ENCODE measurements at regions not wholly inside any gene's neighbourhood (a gene's known extent, or its start where the extent isn't known, plus 50 kb on each side); places are given as distances from the start of the nearest gene placed in this dataset.

DNA sequence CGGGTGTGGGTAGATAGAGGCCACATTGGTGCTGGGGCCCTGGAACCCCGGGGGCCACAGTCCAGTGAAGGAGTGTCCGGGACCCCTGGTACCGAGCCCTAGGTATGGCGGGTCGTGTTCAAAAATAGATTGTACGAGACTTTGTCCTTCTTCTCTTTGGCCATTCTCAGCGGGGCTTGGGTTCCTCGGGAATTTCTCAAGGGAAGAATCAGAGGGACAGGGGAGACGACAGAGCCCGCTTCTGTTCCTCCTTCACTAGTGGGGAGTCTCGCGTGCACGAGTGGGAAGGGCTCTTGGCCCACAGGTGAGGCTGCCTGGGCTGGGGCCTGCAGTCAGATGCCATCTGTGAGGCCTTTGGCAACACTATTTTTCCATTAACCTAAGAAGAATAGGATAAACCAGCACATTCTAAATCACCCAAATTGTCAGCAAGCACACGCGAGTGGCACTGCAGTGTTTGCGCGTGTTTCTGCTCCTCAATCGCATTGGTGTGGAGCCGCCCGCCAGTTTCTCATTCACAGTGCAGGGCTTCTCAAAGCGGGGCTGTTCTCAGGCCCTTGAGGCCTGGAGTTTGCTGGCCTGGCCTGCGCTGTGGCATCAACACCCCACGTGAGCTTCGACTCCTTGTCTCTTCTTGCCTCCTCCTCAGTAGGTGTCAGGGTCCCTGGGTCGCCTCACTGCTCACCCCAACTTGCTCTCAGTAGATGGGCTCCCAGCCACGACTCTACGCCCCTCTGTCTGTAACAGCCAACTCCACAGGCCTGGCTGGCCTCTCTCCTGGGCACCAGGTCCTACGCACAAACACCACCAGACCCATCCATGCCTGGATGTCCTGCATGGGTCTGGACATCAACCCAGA, 187.6 kb upstream of the SHH start:
- DNase-seq = no peak

DNA sequence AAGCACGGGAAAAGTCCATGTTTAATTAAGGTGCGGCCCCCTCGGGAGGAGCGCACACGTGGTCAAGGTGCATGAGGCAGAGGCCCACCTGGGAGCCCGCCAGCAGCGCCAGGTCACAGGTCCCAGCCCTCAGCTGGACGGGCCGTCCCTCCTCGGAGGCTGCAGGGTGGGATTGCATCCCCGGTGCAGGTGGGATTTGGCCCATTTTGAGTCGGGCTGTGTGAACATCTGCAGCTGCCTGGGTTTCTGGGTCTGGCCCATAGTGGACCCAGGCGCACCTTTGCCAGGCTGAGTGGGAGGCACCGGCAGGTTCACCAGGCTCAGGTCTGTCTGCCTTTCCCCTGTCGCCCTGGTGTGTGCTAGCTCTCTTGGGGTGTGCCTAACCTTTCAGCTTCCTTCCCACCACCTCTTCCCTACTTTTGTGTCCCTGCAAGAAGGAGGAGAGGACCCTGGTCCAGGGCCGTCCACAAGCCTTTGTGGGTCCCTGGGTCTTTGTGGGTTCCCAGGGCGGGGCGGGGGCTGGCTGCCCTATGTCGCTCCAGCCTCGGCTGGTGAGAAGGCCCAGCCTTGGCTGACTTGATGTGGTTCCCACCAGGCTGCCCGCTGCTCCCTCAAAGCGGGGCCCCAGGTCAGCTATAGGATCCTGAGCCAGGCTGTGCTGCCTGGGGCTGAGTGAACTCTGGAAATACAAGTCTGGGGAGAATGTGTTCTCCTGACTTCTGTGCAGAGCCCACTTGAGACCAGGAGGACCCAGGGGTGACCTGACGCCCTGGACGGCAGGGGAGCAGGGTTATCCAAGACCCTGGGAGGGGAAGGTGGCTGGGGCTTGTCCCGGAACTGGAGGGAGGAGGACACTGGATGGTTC, 186.7 kb upstream of the SHH start:
- no peak for DNase-seq

DNA sequence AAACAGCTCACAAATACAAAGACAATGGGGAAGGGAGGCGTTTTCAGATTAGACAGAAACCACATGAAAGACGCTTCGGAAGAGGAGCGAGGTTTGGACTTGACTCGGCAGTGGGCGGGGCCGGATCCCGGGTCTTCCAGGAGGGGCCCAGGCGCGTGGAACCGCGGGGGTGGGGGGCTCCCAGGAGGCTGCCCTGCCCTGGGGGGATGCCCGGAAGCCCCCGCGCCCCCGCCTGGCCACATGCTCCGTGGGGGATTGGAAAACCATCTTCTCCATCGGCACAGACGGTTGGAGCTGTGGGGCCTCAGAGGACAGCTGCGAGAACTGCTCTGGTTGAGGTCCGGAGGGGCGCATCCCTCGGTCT, 186.0 kb upstream of the SHH start:
- peak; percentile 48 for DNase-seq

DNA sequence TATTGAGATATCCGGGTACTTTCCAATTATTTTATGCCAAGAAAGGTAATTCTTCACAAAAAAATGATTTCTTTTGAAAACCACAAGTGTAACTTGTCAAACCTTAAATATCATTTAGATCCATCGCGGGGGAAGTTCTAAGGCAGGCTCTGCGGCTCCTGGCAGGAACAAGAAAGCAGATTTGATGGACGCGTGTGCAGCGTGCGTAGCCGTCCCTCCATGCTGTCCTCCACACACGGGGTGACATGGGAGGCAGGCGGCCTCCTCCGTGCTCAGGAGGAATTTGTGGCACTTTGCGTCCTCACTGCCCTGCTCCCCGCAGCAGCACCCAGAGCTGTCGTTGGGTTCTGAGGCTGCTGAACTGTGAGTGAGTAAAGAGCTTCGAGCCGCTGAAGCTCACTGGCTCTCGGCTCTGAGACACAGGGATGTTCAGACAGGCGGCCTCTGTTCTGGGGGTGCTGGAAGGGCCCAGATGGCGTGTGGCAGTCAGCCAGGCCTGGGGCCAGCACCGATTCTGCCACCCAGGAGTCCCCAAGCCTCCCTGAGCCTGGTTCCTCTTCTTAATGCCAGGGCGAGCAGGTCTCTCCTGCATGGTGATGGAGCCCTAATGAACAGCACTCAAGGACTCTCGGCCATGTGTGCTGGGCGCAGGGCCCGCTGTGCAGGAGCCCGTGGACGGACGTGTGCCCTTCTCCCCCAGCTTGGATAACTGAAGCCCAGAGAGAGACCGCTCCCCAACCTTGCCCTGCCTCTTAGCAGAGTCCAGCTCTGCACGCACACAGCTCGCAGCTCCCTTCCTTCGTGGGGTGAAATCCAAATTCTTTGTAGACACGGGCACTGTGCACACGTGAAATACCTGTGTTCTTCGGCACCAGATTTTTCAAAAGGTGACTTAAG, 185.4 kb upstream of the SHH start:
- DNase-seq = no peak

DNA sequence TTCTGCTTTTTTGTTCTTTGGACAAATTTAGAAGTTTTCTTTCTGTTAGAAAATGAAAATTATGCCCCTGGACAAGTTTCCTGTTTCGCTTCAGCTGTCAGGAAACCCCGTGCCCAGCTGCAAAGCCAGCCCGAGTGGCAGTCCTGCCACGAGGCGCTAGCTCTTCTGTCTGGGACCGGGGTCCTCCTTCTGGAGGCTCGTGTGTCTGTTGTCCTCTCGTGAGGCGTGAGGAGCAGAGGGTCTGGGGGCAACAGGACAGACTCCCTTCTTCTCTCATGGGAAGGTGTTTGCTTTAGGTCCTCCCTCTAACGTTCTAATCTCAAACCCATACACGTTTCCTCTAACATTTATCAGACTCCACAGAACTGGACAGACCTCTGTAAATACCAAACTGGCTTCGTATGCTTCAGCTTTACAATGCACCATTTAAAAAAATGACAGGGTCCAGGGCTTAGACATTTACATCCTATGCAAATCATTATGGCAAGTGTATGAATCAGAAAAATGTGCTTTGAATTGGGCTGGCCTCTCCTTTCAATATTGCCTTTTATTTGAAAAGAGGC, 184.5 kb upstream of the SHH start:
- DNase-seq = no peak

DNA sequence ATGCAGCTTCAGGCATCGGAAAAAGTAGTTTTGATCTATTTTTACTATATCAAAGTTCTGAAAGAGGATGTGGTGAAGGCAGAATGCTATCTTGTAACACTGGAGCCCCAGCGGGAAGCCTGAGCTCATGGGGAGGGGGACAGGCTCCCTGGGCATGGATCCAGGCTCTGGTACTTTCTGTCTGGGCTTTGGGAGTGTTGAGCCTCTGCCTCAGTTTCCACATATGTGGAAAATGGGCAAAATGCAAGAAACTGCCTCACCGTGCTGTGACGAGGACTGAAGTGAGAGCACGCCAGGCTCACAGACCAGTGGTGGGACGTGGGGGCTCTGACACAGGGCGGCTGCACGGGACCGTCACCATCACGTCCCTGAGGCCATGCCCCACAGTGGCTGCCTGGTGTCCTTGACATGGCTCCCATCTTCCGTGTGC, 182.9 kb upstream of the SHH start:
- no peak for DNase-seq

DNA sequence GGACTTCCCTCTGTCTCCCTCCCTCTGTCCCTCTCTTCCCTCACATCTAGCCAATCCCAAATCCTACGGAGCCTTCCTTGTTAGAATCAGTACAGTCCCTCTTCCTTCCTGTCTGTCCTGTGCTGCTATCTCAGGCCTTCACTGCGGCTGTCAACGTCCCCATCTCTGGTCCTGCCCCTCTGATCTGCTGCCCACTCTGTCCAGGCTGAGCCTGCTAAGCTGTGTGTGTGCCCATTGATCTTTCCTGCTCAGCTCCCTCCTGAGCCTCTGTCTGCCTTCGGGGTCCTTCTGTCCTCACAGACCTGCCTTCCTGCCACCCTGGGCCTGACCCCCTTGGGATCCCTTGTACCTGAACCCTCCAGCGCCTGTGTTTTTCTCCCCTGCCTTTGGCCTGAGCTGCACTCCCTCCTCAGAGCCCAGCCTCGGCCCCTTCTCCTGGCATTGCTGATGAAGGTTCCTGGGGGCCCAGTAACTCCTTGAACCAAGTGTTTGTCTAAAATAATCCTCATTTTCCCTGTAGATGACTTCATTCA, 182.1 kb upstream of the SHH start:
- DNase-seq = no peak

DNA sequence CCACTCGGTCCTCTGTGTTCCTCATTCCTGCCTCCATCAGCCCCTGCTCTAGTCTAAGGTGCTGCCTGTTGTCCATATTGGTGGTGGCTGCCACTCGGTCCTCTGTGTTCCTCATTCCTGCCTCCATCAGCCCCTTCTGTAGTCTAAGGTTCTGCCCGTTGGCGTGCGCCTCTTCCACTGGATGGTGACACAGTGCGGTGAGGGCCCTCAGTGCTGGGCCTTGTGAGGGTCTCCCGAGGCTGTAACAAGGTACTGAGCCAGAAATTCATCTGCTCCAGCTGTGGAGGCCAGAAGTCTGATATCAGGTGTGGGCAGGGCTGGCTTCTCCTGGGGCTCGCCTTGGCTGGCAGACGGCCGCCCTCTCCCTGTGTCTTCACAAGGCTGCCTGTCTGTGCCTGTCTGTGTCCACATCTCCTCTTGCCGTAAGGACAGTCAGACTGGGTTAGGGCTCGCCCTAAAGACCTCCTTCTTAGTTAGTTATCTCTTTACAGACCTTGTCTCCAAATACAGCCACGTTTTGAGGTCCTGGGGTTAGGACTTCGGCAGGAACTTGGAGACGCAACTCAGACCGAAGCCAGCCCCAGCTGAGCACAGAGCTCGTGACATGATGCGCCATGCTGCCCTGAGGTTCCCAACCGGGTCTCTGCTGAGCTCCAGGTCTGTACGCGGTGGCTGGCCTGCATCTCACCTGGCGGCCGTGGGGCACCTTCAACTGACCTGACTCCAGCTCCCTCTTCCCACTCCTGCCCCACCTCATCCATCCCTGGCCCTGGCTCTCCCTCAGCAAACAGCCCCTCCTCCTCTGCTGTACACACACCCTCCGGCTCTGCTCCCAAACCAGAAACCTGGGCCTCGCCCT, 181.4 kb upstream of the SHH start:
- DNase-seq = no peak

DNA sequence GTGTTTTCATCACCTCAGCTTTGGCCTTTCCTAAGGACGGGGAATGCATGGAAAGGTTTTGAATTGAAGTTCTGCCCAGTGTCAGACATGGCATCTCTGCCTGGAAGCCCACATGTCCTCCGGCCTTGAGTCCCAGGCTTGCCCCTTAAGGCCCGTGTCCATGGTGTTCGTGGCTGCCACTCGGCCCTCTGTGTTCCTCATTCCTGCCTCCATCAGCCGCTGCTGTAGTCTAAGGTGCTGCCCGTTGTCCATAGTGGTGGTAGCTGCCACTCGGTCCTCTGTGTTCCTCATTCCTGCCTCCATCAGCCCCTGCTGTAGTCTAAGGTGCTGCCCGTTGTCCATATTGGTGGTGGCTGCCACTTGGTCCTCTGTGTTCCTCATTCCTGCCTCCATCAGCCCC, 180.7 kb upstream of the SHH start:
- DNase-seq = no peak

DNA sequence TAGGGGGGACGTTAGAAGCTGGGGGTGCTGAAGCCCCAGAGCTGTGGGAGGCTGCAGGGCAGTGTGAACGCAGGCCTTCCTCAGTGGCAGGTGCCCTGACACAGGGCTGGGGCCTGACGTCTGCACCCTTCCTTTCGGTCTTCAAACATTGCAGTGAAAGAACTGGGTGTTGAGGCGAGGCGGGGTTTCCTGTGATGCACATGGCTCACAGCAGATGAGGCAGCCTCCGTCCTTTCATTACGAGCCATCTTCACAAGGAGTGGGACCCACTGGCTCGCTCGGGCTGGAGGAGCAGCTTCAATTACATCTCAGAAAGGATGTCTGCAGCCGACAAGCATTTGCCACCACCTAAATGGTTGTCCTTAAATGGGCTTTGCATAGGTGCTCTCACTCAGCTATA, 180.3 kb upstream of the SHH start:
- DNase-seq = no peak

DNA sequence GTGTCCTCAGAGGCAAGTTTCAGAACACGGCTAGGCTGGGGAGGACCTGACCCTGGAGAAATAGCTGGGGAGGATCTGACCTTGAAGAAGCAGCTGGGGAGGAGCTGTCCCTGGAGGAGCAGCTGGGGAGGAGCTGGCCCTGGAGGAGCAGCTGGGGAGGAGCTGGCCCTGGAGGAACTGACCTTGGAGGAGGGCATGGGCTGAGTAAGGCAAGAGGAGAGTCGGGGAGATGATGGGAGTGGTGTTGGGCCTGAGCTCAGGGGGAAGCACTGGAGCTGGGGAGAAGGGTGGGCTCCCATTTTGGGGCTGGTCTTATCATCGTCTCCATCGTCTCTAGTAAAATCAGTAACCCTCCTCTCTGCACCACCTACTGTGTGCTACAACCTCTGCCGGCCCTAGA, 179.8 kb upstream of the SHH start:
- no peak for DNase-seq

DNA sequence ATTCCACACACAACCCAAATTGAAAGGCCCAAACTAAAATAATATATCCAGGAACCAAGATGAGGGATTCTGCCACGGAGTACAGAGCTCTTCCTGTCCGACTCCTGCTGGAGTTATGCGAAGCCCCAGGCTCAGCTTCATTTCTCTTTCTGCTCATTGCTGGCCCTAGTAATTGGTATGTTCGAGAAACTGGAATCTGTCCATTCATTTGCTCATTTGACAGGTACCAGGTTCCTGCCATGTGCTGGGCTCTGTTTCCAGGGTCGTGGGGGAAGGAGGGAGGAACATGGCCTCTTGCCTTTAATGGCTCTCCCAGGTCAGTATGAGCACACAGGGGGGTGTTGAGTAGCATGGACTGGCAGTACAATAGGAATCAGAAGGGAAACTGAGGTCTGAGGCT, 179.2 kb upstream of the SHH start:
- DNase-seq = no peak

DNA sequence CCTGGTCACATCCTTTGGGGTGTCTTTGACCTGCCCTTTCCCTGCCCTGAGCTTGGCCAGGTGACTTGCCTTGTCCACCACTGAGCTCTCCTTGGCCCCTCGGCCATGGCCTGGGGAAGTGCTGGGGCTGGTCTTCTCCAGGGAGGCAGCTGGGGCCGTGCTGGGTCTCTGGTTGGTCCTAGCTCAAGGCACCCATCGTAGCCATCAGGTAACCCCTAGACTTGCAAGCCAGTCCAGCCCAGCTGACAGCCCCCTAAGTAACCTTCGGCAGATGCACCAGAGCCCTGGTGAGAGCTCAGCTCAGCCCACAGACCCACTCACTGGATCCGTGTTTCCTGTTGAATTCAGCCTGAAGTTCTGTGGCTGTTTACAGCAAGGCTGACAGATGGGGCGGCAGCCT, 176.2 kb upstream of the SHH start:
- DNase-seq = no peak

DNA sequence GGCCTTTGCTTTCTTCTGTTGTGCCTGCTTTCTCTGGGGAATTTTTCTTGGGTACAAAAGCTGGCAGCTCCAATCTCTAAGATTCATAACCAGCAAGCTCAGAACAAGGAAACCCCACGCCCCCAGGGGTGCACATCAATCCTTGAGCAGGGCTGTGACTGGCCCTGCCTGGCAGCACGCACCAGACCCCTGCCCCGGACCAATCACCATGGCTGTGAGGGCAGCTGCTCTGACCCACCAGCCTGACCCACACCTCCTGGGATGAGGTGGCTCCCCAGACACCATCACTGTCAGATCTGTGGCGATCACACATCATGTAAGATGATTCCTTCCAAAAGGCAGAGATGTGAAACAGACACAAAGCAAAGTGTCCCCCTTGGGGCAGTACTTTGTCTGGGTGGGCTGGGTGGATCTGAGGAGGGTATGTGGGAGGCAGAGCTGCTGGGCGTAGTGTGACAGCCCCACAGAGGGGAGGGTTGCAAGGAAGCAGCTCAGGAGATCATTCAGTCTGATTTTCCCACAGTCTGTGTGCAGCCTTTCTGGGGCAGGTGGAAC, 175.5 kb upstream of the SHH start:
- no peak for DNase-seq

DNA sequence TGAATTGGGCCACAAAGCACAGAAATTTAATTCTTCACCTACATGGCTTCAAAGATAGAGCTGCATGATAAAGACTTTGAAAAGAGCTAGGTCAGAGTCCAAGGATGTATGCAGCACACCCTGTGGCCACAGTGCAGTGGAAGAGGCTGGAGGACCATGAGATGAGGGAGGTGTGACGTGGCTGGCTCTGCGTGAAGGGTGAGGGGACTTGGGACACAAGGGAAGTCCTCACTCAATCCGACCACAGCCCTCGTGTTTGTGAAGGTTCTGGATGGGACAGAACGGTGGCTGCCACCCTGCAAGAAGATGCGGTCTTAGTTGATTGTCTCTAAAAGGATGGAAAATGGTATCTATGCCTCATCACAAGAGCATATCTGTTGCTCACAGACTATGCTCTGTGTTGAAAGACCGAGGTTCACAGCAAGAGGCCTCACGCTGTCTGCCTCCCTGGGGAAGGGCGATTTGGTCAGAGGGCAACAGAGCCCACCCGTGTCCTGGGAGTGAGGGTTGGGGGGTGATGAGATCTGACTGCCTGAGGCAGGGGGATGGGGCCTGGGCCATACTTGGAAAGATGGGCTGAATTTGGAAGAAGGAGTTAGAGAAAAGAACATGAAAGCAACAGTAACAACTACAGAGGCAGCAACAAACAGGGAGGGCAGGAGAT, 174.4 kb upstream of the SHH start:
- no peak for DNase-seq

DNA sequence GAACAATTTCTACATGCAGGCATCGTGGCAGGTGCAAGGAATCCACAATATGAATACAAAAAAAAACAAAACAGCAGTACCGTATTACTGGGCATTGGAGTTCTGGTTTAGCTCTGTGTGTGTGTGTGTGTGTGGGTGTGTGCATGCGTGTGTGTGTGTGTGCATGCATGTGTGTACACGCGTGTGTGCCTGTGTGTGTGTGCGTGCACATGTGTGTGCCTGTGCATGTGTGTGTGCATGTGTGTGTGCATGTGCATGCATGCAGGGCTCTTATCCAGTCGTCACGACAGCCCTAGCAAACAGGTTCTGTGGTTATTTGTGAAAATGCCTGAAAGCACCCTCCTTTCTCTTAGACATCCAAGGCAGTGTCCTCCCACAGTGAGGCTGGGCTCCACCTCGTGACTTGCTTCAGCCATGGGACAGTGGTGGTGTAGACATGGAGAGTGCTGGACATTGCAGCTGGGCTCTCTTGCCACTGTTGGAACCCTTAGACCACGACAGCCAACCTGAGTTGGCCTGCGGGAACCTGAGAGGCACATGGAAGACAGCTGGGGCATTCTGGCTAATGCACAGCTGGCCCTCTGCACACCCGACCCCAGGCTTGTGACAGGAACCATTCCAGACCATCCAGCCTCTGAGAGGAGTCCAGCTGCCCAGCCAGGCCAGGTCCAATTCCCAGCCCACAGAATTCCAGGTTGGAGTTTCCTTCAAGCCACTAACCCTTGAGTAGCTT, 173.4 kb upstream of the SHH start:
- DNase-seq = no peak

DNA sequence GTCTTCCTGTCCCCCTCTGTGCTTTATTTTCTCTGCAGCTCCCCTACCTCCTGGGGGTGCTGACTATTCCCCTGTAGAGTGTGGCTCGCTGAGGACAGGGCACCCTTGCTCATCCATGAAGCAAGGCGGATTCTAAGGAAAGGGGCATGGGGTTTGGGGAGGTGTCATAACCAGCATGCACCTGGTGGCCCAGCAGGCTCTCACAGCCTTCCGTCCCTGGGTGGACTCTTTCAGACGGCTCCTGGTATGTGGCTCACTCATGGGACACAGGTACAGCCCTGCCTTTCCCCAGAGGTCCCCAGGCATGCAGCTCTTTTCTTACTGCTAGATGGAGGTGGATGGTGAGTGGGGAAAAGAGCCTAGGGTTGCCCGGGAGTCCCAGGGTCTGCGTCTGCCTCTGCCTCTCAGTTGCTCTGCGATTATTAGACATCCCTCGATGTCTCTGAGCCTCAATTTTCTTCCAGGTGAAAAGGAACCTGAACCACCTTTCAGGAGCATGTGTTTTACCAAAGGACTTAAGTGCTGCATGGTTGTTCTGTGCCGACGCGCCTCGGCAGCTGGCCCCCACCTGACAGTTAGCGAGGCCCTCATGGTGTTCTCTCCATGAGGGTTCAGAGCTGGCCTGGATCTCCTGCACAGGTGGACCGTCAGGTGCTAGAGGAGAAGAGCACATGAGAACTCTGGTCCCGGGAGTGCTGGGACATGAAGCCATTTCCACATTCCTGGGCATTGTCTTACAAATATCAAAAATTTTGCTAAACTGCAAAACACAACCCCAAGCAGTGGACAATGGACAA, 172.5 kb upstream of the SHH start:
- DNase-seq = no peak

DNA sequence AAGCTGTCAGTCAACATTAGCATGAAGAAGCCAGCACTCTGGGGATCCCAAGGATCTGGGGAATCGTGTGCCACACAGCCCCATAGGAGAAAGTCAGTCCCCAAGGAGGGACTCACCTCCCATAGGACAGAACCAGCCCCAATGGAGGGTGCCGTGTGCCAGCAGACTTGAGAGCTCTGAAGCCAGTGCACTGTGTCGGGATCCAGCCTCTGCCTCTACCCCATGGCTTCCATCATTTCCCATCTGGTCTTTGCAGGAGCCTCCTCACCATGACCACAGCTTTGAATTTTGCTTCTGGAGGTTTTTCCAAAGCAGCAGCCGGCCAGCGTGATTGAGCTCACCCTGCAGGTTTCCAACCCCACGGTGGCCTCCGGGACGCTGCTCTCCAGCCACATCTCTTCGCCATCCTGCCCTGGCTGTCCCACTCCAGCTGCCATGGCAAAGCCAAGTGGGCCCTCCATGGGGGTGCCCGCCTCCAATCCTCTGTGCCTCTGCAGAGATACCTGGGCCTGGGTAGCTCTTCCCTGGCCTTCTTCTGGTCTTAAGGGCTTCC, 171.8 kb upstream of the SHH start:
- DNase-seq = no peak

All from activated CD4-positive, alpha-beta T cell treated with anti-CD3 and anti-CD28 coated beads, Interleukin-2, amount 50 U/mL, for 16 hours (primary cell).